Ishikawa (cell line): ENCODE measurements at regions not wholly inside any gene's neighbourhood (a gene's known extent, or its start where the extent isn't known, plus 50 kb on each side); places are given as distances from the start of the nearest gene placed in this dataset.

ENCODE experiments used
- CEBPB ChIP-seq: IDR thresholded peaks from 2 replicates; pipeline ENCODE4 v1.6.1; 2012
- CREB1 ChIP-seq: IDR thresholded peaks from 2 replicates; pipeline ENCODE4 v1.6.1; 2012; ENCODE audit warnings: low read depth
- EGR1 ChIP-seq: IDR thresholded peaks from 2 replicates; pipeline ENCODE4 v1.6.1; 2012
- EP300 ChIP-seq: IDR thresholded peaks from 2 replicates; pipeline ENCODE4 v1.6.1; 2012; ENCODE audit warnings: borderline replicate concordance
- FOXM1 ChIP-seq: IDR thresholded peaks from 2 replicates; pipeline ENCODE4 v1.6.1; 2012; ENCODE audit warnings: low read depth, borderline replicate concordance
- MAX ChIP-seq: IDR thresholded peaks from 2 replicates; pipeline ENCODE4 v1.6.1; 2012
- NFIC ChIP-seq: IDR thresholded peaks from 2 replicates; pipeline ENCODE4 v1.6.1; 2012
- RAD21 ChIP-seq: IDR thresholded peaks from 2 replicates; pipeline ENCODE4 v1.6.1; 2012; ENCODE audit warnings: low read depth
- REST ChIP-seq: IDR thresholded peaks from 2 replicates; pipeline ENCODE4 v1.6.1; 2012; ENCODE audit warnings: low read depth, mild to moderate bottlenecking
- TAF1 ChIP-seq: IDR thresholded peaks from 2 replicates; pipeline ENCODE4 v1.6.1; 2012; ENCODE audit warnings: low read depth, mild to moderate bottlenecking
- TCF12 ChIP-seq: IDR thresholded peaks from 2 replicates; pipeline ENCODE4 v1.6.1; 2012; ENCODE audit warnings: low read depth
- TEAD4 ChIP-seq: IDR thresholded peaks from 2 replicates; pipeline ENCODE4 v1.6.1; 2012
- USF1 ChIP-seq: IDR thresholded peaks from 2 replicates; pipeline ENCODE4 v1.6.1; 2012
- YY1 ChIP-seq: IDR thresholded peaks from 2 replicates; pipeline ENCODE4 v1.6.1; 2012; ENCODE audit warnings: low read depth
- ZBTB7A ChIP-seq: IDR thresholded peaks from 2 replicates; pipeline ENCODE4 v1.6.1; 2012; ENCODE audit warnings: low read depth

GRCh38 chr18:8546677-8547076, 62.6 kb upstream of the RAB12 start:
- no peak for TF ChIP-seq YY1
- TF ChIP-seq TCF12: no peak
- TF ChIP-seq CREB1: no peak
- TF ChIP-seq REST: no peak
- TF ChIP-seq ZBTB7A: no peak
- no peak for TF ChIP-seq CEBPB
- TF ChIP-seq EP300: no peak
- TF ChIP-seq NFIC: no peak
- no peak for TF ChIP-seq TAF1
- no peak for TF ChIP-seq MAX
- no peak for TF ChIP-seq EGR1
- TF ChIP-seq FOXM1: no peak
- TF ChIP-seq TEAD4: no peak

- TF ChIP-seq CREB1: no peak
- no peak for TF ChIP-seq TAF1
- no peak for TF ChIP-seq TEAD4
- no peak for TF ChIP-seq NFIC
- TF ChIP-seq MAX: no peak
- TF ChIP-seq EP300: no peak
- no peak for TF ChIP-seq CEBPB
- no peak for TF ChIP-seq FOXM1
- no peak for TF ChIP-seq ZBTB7A
- TF ChIP-seq EGR1: no peak
- TF ChIP-seq YY1: no peak
- no peak for TF ChIP-seq TCF12
- no peak for TF ChIP-seq RAD21
- TF ChIP-seq REST: no peak
- no peak for TF ChIP-seq USF1
Measured at GRCh38 chr18:8548186-8548585, 61.1 kb upstream of the RAB12 start.

- TF ChIP-seq FOXM1 (no peak), EGR1 (no peak), NFIC (no peak), REST (no peak), CREB1 (no peak)
Measured at GRCh38 chr18:8549254-8549757, 59.9 kb upstream of the RAB12 start.

GRCh38 chr18:8552151-8552550, 57.1 kb upstream of the RAB12 start:
- TF ChIP-seq TCF12 (no peak), FOXM1 (no peak), ZBTB7A (no peak), TEAD4 (no peak), NFIC (no peak), EP300 (no peak), CREB1 (no peak), RAD21 (no peak), TAF1 (no peak), USF1 (no peak), MAX (no peak), CEBPB (no peak), YY1 (no peak), REST (no peak), EGR1 (no peak)
